ENCODE measurements at regions not wholly inside any gene's neighbourhood (a gene's known extent, or its start where the extent isn't known, plus 50 kb on each side); places are given as distances from the start of the nearest gene placed in this dataset.
"Not testable (repeated sequence)": the region's sequence is repeated elsewhere in the genome, so short reads cannot be mapped to it uniquely, and the experiment has no call there.

GRCh38 chr4:147285751-147286150 is 195.1 kb upstream of the EDNRA start:
- DNase-seq (ENCODE audit: low read depth): peak; percentile 21
- no peak for TF ChIP-seq CTCF (IDR thresholded peaks at IDR 0.05; ENCODE audit: low read length, missing control alignments)
- H3K4me3 ChIP-seq (replicated peaks; ENCODE audit: low read depth, low read length): no peak overlapping the region

GRCh38 chr4:147286846-147287587 is 193.9 kb upstream of the EDNRA start:
- TF ChIP-seq CTCF (IDR thresholded peaks at IDR 0.05; ENCODE audit: low read length, missing control alignments): no peak
- H3K4me3 ChIP-seq (replicated peaks; ENCODE audit: low read depth, low read length): no peak overlapping the region
- no peak for DNase-seq (ENCODE audit: low read depth)

GRCh38 chr4:147287588-147287890 is 193.4 kb upstream of the EDNRA start:
- DNase-seq (ENCODE audit: low read depth): peak; percentile 51
- no peak for TF ChIP-seq CTCF (IDR thresholded peaks at IDR 0.05; ENCODE audit: low read length, missing control alignments)
- H3K4me3 ChIP-seq (replicated peaks; ENCODE audit: low read depth, low read length): no peak overlapping the region

- TF ChIP-seq CTCF (IDR thresholded peaks at IDR 0.05; ENCODE audit: low read length, missing control alignments): no peak
- DNase-seq (ENCODE audit: low read depth): peak; percentile 33
- no peak overlapping the region for H3K4me3 ChIP-seq (replicated peaks; ENCODE audit: low read depth, low read length)
These were observed 192.4 kb upstream of the EDNRA start for GRCh38 chr4:147288512-147288911.

DNA sequence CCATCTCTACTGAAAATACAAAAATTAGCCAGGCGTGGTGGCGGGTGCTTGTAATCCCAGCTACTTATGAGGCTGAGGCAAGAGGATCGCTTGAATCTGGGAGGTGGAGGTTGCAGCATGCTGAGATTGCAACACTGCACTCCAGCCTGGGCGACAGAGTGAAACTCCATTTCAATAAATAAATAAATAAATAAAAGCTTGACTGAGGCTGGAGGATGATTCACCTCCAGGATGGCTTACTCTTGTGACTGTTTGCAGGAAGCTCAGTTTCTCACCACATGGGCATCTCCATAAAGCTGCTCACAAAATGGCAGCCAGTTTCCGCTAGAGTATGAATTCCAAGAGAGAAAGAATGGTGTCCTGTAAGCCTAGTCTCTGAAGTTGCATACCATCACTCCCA is 191.7 kb upstream of the EDNRA start:
- no peak overlapping the region for H3K4me3 ChIP-seq (replicated peaks; ENCODE audit: low read depth, low read length)
- TF ChIP-seq CTCF (IDR thresholded peaks at IDR 0.05; ENCODE audit: low read length, missing control alignments): no peak
- DNase-seq (ENCODE audit: low read depth): peak; percentile 11

DNA sequence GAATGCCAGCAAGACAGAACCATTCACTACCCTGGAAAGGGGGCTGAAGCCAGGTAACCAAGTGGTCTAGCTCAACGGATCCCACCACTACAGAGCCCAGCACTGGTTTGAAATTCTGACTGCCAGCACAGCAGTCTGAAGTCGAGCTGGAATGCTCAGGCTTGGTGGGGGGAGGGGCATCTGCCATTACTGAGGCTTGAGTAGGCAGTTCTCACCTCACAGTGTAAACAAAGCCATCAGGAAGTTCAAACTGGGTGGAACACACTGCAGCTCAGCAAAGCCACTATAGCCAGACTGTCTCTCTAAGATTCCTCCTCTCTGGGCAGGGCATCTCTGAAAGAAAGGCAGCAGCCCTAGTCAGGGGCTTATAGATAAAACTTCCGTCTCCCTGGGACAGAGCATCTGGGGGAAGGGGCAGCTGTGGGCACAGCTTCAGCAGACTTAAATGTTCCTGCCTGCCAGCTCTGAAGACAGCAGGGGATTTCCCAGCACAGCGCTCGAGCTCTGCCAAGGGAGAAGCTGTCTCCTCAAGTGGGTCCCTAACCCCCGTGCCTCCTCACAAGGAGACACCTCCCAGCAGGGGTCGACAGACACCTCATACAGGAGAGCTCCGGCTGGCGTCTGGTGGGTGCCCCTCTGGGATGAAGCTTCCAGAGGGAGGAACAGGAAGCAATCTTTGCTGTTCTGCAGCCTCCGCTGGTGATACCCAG is 188.1 kb upstream of the EDNRA start:
- not testable (repeated sequence) for DNase-seq (ENCODE audit: low read depth); H3K4me3 ChIP-seq (replicated peaks; ENCODE audit: low read depth, low read length)

- H3K4me3 ChIP-seq (replicated peaks; ENCODE audit: low read depth, low read length); DNase-seq (ENCODE audit: low read depth): not testable (repeated sequence)
These were observed 187.6 kb upstream of the EDNRA start for GRCh38 chr4:147293314-147293677.

GRCh38 chr4:147299205-147299604 is 181.7 kb upstream of the EDNRA start:
- no peak for TF ChIP-seq CTCF (IDR thresholded peaks at IDR 0.05; ENCODE audit: low read length, missing control alignments)
- H3K4me3 ChIP-seq (replicated peaks; ENCODE audit: low read depth, low read length): no peak overlapping the region
- no peak for DNase-seq (ENCODE audit: low read depth)
